ENCODE measurements at regions not wholly inside any gene's neighbourhood (a gene's known extent, or its start where the extent isn't known, plus 50 kb on each side); places are given as distances from the start of the nearest gene placed in this dataset.

- Histone ChIP-seq H3K27ac (ENCODE audit: low read length in 2 of 2) (no peak overlapping the region), H3K79me2 (ENCODE audit: control insufficient read depth, insufficient read depth, low read length) (no peaks in the 10 kb centered on the region), H3K9ac (ENCODE audit: low read length) (no peak overlapping the region), H4K20me1 (ENCODE audit: control insufficient read depth, insufficient read depth, low read length, poor library complexity, severe bottlenecking) (no peaks in the 10 kb centered on the region), H3K36me3 (replicated peaks in 1 of 2; ENCODE audit: control extremely low read depth in 1 of 2, control insufficient read depth in 1 of 2, extremely low read depth in 1 of 2, insufficient read depth in 2 of 2, low read length in 1 of 2) (no peaks in the 10 kb centered on the region), H3K4me3 (ENCODE audit: control extremely low read depth in 1 of 5, extremely low read depth in 1 of 5, insufficient read depth in 1 of 5, low read depth in 2 of 5, low read length in 4 of 5) (no peak overlapping the region), H3K27me3 (replicated peaks in 1 of 4; ENCODE audit: control extremely low read depth in 1 of 4, control insufficient read depth in 3 of 4, insufficient read depth in 4 of 4, low read length in 3 of 4) (no peaks in the 10 kb centered on the region), H3K4me2 (replicated peaks; ENCODE audit: low read depth, low read length, poor library complexity, severe bottlenecking) (no peak overlapping the region), H2AFZ (ENCODE audit: insufficient read depth, low read depth, low read length, poor library complexity, severe bottlenecking) (no peak overlapping the region), H3K9me3 (ENCODE audit: control extremely low read depth in 1 of 3, control insufficient read depth in 2 of 3, insufficient read depth in 1 of 3, low read length in 2 of 3) (no peaks in the 10 kb centered on the region), H3K4me1 (ENCODE audit: control insufficient read depth in 2 of 2, insufficient read depth in 2 of 2, low read length in 2 of 2) (no peaks in the 10 kb centered on the region)
- Mint-ChIP-seq H3K9me3 (ENCODE audit: insufficient read depth) (peaks cover 12% of the 10 kb centered on the region), H3K4me3 (no peak overlapping the region), H3K27me3 (no peaks in the 10 kb centered on the region), H3K27ac (no peak overlapping the region), H3K4me1 (no peaks in the 10 kb centered on the region)
- intact Hi-C loops (cut with micrococcal nuclease), result no loop called here
- no peak for DNase-seq
- no peak for TF ChIP-seq EZH2 (IDR thresholded peaks at IDR 0.05; ENCODE audit: borderline replicate concordance, insufficient read depth, low read depth, low read length, poor library complexity, severe bottlenecking)
- TF ChIP-seq, protein P1, sequence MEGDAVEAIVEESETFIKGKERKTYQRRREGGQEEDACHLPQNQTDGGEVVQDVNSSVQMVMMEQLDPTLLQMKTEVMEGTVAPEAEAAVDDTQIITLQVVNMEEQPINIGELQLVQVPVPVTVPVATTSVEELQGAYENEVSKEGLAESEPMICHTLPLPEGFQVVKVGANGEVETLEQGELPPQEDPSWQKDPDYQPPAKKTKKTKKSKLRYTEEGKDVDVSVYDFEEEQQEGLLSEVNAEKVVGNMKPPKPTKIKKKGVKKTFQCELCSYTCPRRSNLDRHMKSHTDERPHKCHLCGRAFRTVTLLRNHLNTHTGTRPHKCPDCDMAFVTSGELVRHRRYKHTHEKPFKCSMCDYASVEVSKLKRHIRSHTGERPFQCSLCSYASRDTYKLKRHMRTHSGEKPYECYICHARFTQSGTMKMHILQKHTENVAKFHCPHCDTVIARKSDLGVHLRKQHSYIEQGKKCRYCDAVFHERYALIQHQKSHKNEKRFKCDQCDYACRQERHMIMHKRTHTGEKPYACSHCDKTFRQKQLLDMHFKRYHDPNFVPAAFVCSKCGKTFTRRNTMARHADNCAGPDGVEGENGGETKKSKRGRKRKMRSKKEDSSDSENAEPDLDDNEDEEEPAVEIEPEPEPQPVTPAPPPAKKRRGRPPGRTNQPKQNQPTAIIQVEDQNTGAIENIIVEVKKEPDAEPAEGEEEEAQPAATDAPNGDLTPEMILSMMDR (IDR thresholded peaks at IDR 0.05), result no peak
- 50% methylated on average over 1 of the region's 1 CpG for WGBS (ENCODE audit: insufficient coverage)
- ATAC-seq (ENCODE audit: low read depth), result no peak
- ChIA-PET POLR2A (no interaction called here), CTCF (no interaction called here)
Observed at GRCh38 chr4:159855731-159856130, 752.9 kb downstream of the RAPGEF2 start.

GRCh38 chr4:159856451-159856850 is 753.6 kb downstream of the RAPGEF2 start:
- H3K9me3 Mint-ChIP-seq (ENCODE audit: insufficient read depth), result peaks cover 12% of the 10 kb centered on the region
- H3K27ac ChIP-seq (ENCODE audit: low read length in 2 of 2), result no peak overlapping the region
- CTCF ChIA-PET, result no interaction called here
- no peaks in the 10 kb centered on the region for H3K27me3 ChIP-seq (replicated peaks in 1 of 4; ENCODE audit: control extremely low read depth in 1 of 4, control insufficient read depth in 3 of 4, insufficient read depth in 4 of 4, low read length in 3 of 4)
- no peaks in the 10 kb centered on the region for H3K4me1 Mint-ChIP-seq
- H2AFZ ChIP-seq (ENCODE audit: insufficient read depth, low read depth, low read length, poor library complexity, severe bottlenecking), result no peak overlapping the region
- intact Hi-C loops (cut with micrococcal nuclease), result no loop called here
- no peak overlapping the region for H3K9ac ChIP-seq (ENCODE audit: low read length)
- H3K9me3 ChIP-seq (ENCODE audit: control extremely low read depth in 1 of 3, control insufficient read depth in 2 of 3, insufficient read depth in 1 of 3, low read length in 2 of 3), result no peaks in the 10 kb centered on the region
- no peaks in the 10 kb centered on the region for H4K20me1 ChIP-seq (ENCODE audit: control insufficient read depth, insufficient read depth, low read length, poor library complexity, severe bottlenecking)
- H3K4me2 ChIP-seq (replicated peaks; ENCODE audit: low read depth, low read length, poor library complexity, severe bottlenecking), result no peak overlapping the region
- 80% methylated on average over 2 of the region's 5 CpGs for WGBS (ENCODE audit: insufficient coverage)
- no peak overlapping the region for H3K4me3 Mint-ChIP-seq
- no peak overlapping the region for H3K4me3 ChIP-seq (ENCODE audit: control extremely low read depth in 1 of 5, extremely low read depth in 1 of 5, insufficient read depth in 1 of 5, low read depth in 2 of 5, low read length in 4 of 5)
- H3K27me3 Mint-ChIP-seq, result no peaks in the 10 kb centered on the region
- H3K79me2 ChIP-seq (ENCODE audit: control insufficient read depth, insufficient read depth, low read length), result no peaks in the 10 kb centered on the region
- no peaks in the 10 kb centered on the region for H3K36me3 ChIP-seq (replicated peaks in 1 of 2; ENCODE audit: control extremely low read depth in 1 of 2, control insufficient read depth in 1 of 2, extremely low read depth in 1 of 2, insufficient read depth in 2 of 2, low read length in 1 of 2)
- TF ChIP-seq, protein P1 (IDR thresholded peaks at IDR 0.05), result no peak
- no peak for TF ChIP-seq EZH2 (IDR thresholded peaks at IDR 0.05; ENCODE audit: borderline replicate concordance, insufficient read depth, low read depth, low read length, poor library complexity, severe bottlenecking)
- POLR2A ChIA-PET, result no interaction called here
- no peaks in the 10 kb centered on the region for H3K4me1 ChIP-seq (ENCODE audit: control insufficient read depth in 2 of 2, insufficient read depth in 2 of 2, low read length in 2 of 2)
- no peak for ATAC-seq (ENCODE audit: low read depth)
- DNase-seq, result no peak
- no peak overlapping the region for H3K27ac Mint-ChIP-seq

Measured in B cell (primary cell).